Adrenal gland (tissue), 5 donors: ENCODE measurements at regions not wholly inside any gene's neighbourhood (a gene's known extent, or its start where the extent isn't known, plus 50 kb on each side); places are given as distances from the start of the nearest gene placed in this dataset.

Experiments used
- POLR2A ChIP-seq, 2 donors: fragments of 450-650 bp; IDR thresholded peaks; one replicate each; pipeline ENCODE4 v1.6.1; 2017; ENCODE audit warnings: antibody characterized with exemption in 2 of 2, mild to moderate bottlenecking in 2 of 2, moderate library complexity in 1 of 2
- TF ChIP-seq, protein P1 (sequence below), 6 experiments: fragments of 450-650 bp in 4 of 6; fragments of 200-600 bp in 2 of 6; sonication (generic) in 1 of 6; IDR thresholded peaks; 1 replicate in 5 of 6; 2 replicates in 1 of 6; pipeline versions ENCODE4 v1.5.1 to v1.8.0; 2016 to 2021; ENCODE audit warnings: antibody characterized with exemption in 6 of 6, mild to moderate bottlenecking in 2 of 6, moderate library complexity in 1 of 6
- donor health status: DM: no; HTN: no; CAD: no.

DNA sequence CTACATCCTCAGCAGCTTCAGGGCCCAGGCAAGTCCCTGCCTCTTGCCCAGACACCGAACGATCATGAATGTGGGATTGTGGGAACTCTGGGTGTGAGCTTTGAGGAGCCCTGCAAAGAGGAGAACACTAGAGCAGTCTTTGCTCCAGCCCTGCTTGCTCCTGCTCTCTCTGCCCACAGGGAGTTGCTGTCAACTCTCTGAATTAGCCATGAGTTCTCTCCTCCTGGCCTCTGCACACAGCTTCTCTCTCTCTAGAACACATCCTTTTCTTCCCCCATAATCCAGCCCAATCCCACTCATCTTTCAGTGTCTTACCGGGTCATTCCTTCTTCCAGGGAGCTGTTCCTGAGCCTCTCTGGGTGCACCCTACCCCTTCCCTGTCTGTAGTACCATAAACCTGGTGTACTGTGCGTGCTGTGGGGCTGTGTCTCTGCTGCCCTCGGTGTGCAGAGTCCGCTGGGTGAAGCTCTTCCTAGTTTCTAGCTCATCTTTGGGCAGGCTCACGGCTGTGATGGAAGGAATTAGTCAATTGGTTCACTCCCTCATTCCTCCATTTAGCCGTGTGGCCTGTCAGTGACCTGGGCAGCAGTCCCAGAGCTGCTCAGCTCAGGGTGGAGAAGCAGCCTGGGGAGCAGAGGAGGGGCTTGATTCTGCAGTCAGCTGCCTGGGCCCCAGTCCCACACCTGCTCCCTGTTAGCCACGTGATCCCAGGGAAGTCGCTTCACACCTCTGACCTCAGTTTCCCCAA, 132.9 kb upstream of the HDAC4 start:
- TF ChIP-seq POLR2A (IDR thresholded peaks at IDR 0.05), result no peak
- TF ChIP-seq, protein P1, sequence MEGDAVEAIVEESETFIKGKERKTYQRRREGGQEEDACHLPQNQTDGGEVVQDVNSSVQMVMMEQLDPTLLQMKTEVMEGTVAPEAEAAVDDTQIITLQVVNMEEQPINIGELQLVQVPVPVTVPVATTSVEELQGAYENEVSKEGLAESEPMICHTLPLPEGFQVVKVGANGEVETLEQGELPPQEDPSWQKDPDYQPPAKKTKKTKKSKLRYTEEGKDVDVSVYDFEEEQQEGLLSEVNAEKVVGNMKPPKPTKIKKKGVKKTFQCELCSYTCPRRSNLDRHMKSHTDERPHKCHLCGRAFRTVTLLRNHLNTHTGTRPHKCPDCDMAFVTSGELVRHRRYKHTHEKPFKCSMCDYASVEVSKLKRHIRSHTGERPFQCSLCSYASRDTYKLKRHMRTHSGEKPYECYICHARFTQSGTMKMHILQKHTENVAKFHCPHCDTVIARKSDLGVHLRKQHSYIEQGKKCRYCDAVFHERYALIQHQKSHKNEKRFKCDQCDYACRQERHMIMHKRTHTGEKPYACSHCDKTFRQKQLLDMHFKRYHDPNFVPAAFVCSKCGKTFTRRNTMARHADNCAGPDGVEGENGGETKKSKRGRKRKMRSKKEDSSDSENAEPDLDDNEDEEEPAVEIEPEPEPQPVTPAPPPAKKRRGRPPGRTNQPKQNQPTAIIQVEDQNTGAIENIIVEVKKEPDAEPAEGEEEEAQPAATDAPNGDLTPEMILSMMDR (IDR thresholded peaks at IDR 0.05), result no peak
